Activated CD8-positive, alpha-beta memory T cell treated with anti-CD3 and anti-CD28 coated beads for 48 hours (primary cell): ENCODE measurements at regions not wholly inside any gene's neighbourhood (a gene's known extent, or its start where the extent isn't known, plus 50 kb on each side); places are given as distances from the start of the nearest gene placed in this dataset.
"Not testable (repeated sequence)": the region's sequence is repeated elsewhere in the genome, so short reads cannot be mapped to it uniquely, and the experiment has no call there.

Experiments used
- DNase-seq, 3 experiments: peaks; one replicate each; pipeline ENCODE4 v3.0.0-alpha.2; 2020; ENCODE audit warnings: low read depth in 2 of 3, low spot score in 2 of 3

- DNase-seq, result no peak
These were observed 175.6 kb downstream of the TMEM161B start for GRCh38 chr5:88092958-88093605.

- no peak for DNase-seq
These were observed 176.3 kb downstream of the TMEM161B start for GRCh38 chr5:88092358-88092757.

GRCh38 chr5:88090506-88090905, 178.1 kb downstream of the TMEM161B start:
- DNase-seq, result no peak

GRCh38 chr5:88089719-88090390, 178.8 kb downstream of the TMEM161B start:
- no peak for DNase-seq

- no peak for DNase-seq
These were observed 183.2 kb downstream of the TMEM161B start for GRCh38 chr5:88085462-88085861.

- no peak for DNase-seq
These were observed 186.8 kb downstream of the TMEM161B start for GRCh38 chr5:88081877-88082276.

GRCh38 chr5:88063813-88064212, 204.8 kb downstream of the TMEM161B start:
- DNase-seq, result no peak

GRCh38 chr5:88060194-88060593, 208.5 kb downstream of the TMEM161B start:
- no peak for DNase-seq

- no peak for DNase-seq
These were observed 210.0 kb downstream of the TMEM161B start for GRCh38 chr5:88058625-88059024.

- not testable (repeated sequence) for DNase-seq
These were observed 216.2 kb downstream of the TMEM161B start for GRCh38 chr5:88052468-88052867.

- DNase-seq, result no peak
These were observed 217.5 kb downstream of the TMEM161B start for GRCh38 chr5:88051148-88051547.

GRCh38 chr5:88049737-88050136, 218.9 kb downstream of the TMEM161B start:
- no peak for DNase-seq

- no peak for DNase-seq
These were observed 219.5 kb downstream of the TMEM161B start for GRCh38 chr5:88049156-88049555.

GRCh38 chr5:88045931-88046461, 222.6 kb downstream of the TMEM161B start:
- no peak for DNase-seq

- DNase-seq, result no peak
These were observed 223.5 kb downstream of the TMEM161B start for GRCh38 chr5:88045165-88045564.

- DNase-seq, result no peak
These were observed 234.1 kb downstream of the TMEM161B start for GRCh38 chr5:88034520-88034919.

- DNase-seq, result no peak
These were observed 235.5 kb downstream of the TMEM161B start for GRCh38 chr5:88033191-88033590.

- DNase-seq, result no peak
These were observed 239.6 kb downstream of the TMEM161B start for GRCh38 chr5:88029011-88029410.

GRCh38 chr5:88021141-88021540, 247.5 kb downstream of the TMEM161B start:
- no peak for DNase-seq

GRCh38 chr5:88014984-88015383, 253.7 kb downstream of the TMEM161B start:
- not testable (repeated sequence) for DNase-seq

- no peak for DNase-seq
These were observed 267.8 kb downstream of the TMEM161B start for GRCh38 chr5:88000877-88001276.

- no peak for DNase-seq
These were observed 271.0 kb downstream of the TMEM161B start for GRCh38 chr5:87997662-87998061.

GRCh38 chr5:87966213-87966612, 302.4 kb downstream of the TMEM161B start:
- no peak for DNase-seq
